Activated CD8-positive, alpha-beta T cell treated with anti-CD3 and anti-CD28 coated beads for 36 hours (primary cell): ENCODE measurements at regions not wholly inside any gene's neighbourhood (a gene's known extent, or its start where the extent isn't known, plus 50 kb on each side); places are given as distances from the start of the nearest gene placed in this dataset.

ENCODE experiments used
- ATAC-seq: fragments of 200-7000 bp; cut with Tn5 transposase; one replicate; pipeline ENCODE4 v1.10.0; 2021; ENCODE audit warnings: mild to moderate bottlenecking, moderate library complexity
- CTCF ChIA-PET: fragments of 350-600 bp; sonication (Branson Sonifier 250); formaldehyde crosslinking; loops from one replicate; lab custom pipeline; 2021; ENCODE audit warnings: antibody characterized with exemption; lab: Charles Lee
- POLR2A ChIA-PET: fragments of 350-600 bp; sonication (Branson Sonifier 250); formaldehyde crosslinking; loops from one replicate; lab custom pipeline; 2021; ENCODE audit warnings: antibody characterized with exemption; lab: Charles Lee
- DNase-seq: peaks from one replicate; pipeline ENCODE4 v3.0.0-alpha.2; 2020
- H3K27ac Mint-ChIP-seq: one replicate; pipeline ENCODE4 v1.8.0; 2021; ENCODE audit warnings: mild to moderate bottlenecking, mixed read lengths
- H3K27me3 Mint-ChIP-seq: one replicate; pipeline ENCODE4 v1.8.0; 2021; ENCODE audit warnings: mixed read lengths
- H3K36me3 Mint-ChIP-seq: one replicate; pipeline ENCODE4 v1.8.0; 2021; ENCODE audit warnings: low read depth, mixed read lengths
- H3K4me1 Mint-ChIP-seq: one replicate; pipeline ENCODE4 v1.8.0; 2021; ENCODE audit warnings: low read depth, mixed read lengths
- H3K4me3 Mint-ChIP-seq: one replicate; pipeline ENCODE4 v1.8.0; 2021; ENCODE audit warnings: mild to moderate bottlenecking, moderate library complexity, mixed read lengths
- H3K9me3 Mint-ChIP-seq: one replicate; pipeline ENCODE4 v1.8.0; 2021; ENCODE audit warnings: mixed read lengths
- CTCF ChIP-seq: fragments of 200-600 bp; IDR thresholded peaks from one replicate; pipeline ENCODE4 v1.8.0; 2022; ENCODE audit warnings: antibody characterized with exemption, mild to moderate bottlenecking
- intact Hi-C: fragments of 100-400 bp; cut with micrococcal nuclease; formaldehyde crosslinking; loops from one replicate; pipeline ENCODE4 v1.10.0; 2022

GRCh38 chr3:43871627-43872245 lies 181.0 kb downstream of the ABHD5 start:
- Mint-ChIP-seq H3K9me3 (no peaks in the 10 kb centered on the region), H3K4me1 (no peaks in the 10 kb centered on the region), H3K36me3 (no peaks in the 10 kb centered on the region), H3K4me3 (no peak overlapping the region), H3K27me3 (peaks cover 15% of the 10 kb centered on the region), H3K27ac (no peak overlapping the region)
- DNase-seq (no peak), ATAC-seq (no peak)
- ChIA-PET POLR2A (no interaction called here), CTCF (interaction anchor here (0.7 to 1.7 kb wide), 2 partner anchors 16 to 237 kb away, joined by 3 to 5 read pairs; no protein-coding TSS in a partner anchor)
- intact Hi-C loops = no loop called here
- TF ChIP-seq CTCF = no peak

- TF ChIP-seq CTCF = no peak
- POLR2A ChIA-PET = no interaction called here
- DNase-seq (no peak), ATAC-seq (no peak)
- no peak overlapping the region for H3K27ac Mint-ChIP-seq
- no peak overlapping the region for H3K4me3 Mint-ChIP-seq
- H3K27me3 Mint-ChIP-seq = peaks cover 13% of the 10 kb centered on the region
- H3K9me3 Mint-ChIP-seq = no peaks in the 10 kb centered on the region
- H3K4me1 Mint-ChIP-seq = no peaks in the 10 kb centered on the region
- CTCF ChIA-PET = interaction anchor here (1.7 kb wide), 1 partner anchor 16 kb away, joined by 5 read pairs; no protein-coding TSS in a partner anchor
- intact Hi-C loops = no loop called here
- H3K36me3 Mint-ChIP-seq = no peaks in the 10 kb centered on the region
These were observed 181.6 kb downstream of the ABHD5 start for GRCh38 chr3:43872301-43872700.

GRCh38 chr3:43872901-43873300 lies 182.2 kb downstream of the ABHD5 start:
- peaks cover 13% of the 10 kb centered on the region for H3K27me3 Mint-ChIP-seq
- no peak for ATAC-seq
- DNase-seq = no peak
- H3K4me1 Mint-ChIP-seq = no peaks in the 10 kb centered on the region
- H3K36me3 Mint-ChIP-seq = no peaks in the 10 kb centered on the region
- ChIA-PET CTCF (interaction anchor here (1.7 kb wide), 1 partner anchor 17 kb away, joined by 5 read pairs; no protein-coding TSS in a partner anchor), POLR2A (no interaction called here)
- no peaks in the 10 kb centered on the region for H3K9me3 Mint-ChIP-seq
- intact Hi-C loops = no loop called here
- H3K4me3 Mint-ChIP-seq = no peak overlapping the region
- no peak for TF ChIP-seq CTCF
- H3K27ac Mint-ChIP-seq = no peak overlapping the region

DNA sequence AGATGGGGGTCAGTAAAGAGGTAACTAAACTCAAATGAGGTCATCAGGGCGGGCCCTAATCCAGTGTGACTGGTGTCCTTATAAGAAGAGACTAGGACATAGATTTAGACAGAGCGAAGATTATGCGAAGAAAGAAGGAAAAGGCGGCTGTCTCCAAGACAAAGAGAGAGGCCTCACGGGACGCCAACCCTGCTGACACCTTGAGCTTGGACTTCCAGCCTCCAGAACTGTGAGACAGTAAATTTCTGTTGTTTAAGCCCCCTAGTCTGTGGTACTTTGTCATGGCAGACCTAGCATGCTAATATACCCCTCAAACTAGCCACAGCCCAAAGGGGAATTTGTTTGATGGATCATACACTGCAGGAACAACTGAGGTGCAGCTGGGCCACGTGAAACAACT lies 183.0 kb downstream of the ABHD5 start:
- intact Hi-C loops = no loop called here
- POLR2A ChIA-PET = no interaction called here
- no peak overlapping the region for H3K27ac Mint-ChIP-seq
- H3K9me3 Mint-ChIP-seq = no peaks in the 10 kb centered on the region
- H3K4me3 Mint-ChIP-seq = no peak overlapping the region
- TF ChIP-seq CTCF = no peak
- no peaks in the 10 kb centered on the region for H3K4me1 Mint-ChIP-seq
- DNase-seq (no peak), ATAC-seq (no peak)
- no peaks in the 10 kb centered on the region for H3K36me3 Mint-ChIP-seq
- CTCF ChIA-PET = no interaction called here
- peaks cover 11% of the 10 kb centered on the region for H3K27me3 Mint-ChIP-seq

- no peaks in the 10 kb centered on the region for H3K4me1 Mint-ChIP-seq
- ATAC-seq = no peak
- intact Hi-C loops = no loop called here
- no peaks in the 10 kb centered on the region for H3K9me3 Mint-ChIP-seq
- no peak overlapping the region for H3K4me3 Mint-ChIP-seq
- ChIA-PET POLR2A (no interaction called here), CTCF (no interaction called here)
- peaks cover 7% of the 10 kb centered on the region for H3K27me3 Mint-ChIP-seq
- TF ChIP-seq CTCF = no peak
- no peak for DNase-seq
- H3K27ac Mint-ChIP-seq = no peak overlapping the region
- no peaks in the 10 kb centered on the region for H3K36me3 Mint-ChIP-seq
These were observed 183.6 kb downstream of the ABHD5 start for GRCh38 chr3:43874290-43874689.
